IMR-90 (cell line): ENCODE measurements at regions not wholly inside any gene's neighbourhood (a gene's known extent, or its start where the extent isn't known, plus 50 kb on each side); places are given as distances from the start of the nearest gene placed in this dataset.

Experiments used
- ATAC-seq: fragments of 200-7000 bp; cut with Tn5 transposase; 2 replicates; pipeline ENCODE4 v1.9.1; 2020; ENCODE audit warnings: low read depth, mild to moderate bottlenecking, moderate library complexity
- BruUV-seq: library from RNA; stranded (reverse); fragments of 400-500 nt; replicated peaks from 2 replicates; lab custom pipeline; 2021; lab: Mats Ljungman, UMichigan
- CTCF ChIA-PET: fragments of 300-600 bp; formaldehyde crosslinking; extraction: SDS; loops from one replicate; lab custom pipeline; 2021; ENCODE audit warnings: antibody characterized with exemption; lab: Yijun Ruan, JAX
- POLR2A ChIA-PET: fragments of 300-600 bp; sonication (Branson Sonifier 250); formaldehyde crosslinking; loops from one replicate; lab custom pipeline; 2022; ENCODE audit warnings: antibody characterized with exemption; ENCODE audit not compliant: unreplicated experiment; lab: Charles Lee
- DNase-seq: peaks from one replicate; pipeline ENCODE4 v3.0.0; 2013
- H2AFZ ChIP-seq: replicated peaks from 2 replicates; pipeline ENCODE3; 2013; ENCODE audit warnings: low read length, mild to moderate bottlenecking; ENCODE audit not compliant: poor library complexity
- H2AK5ac ChIP-seq: 2 replicates; pipeline ENCODE4 v1.6.1; 2013; ENCODE audit warnings: low read depth, low read length, inconsistent platforms
- H2AK9ac ChIP-seq: replicated peaks from 2 replicates; pipeline ENCODE3; 2013; ENCODE audit warnings: mild to moderate bottlenecking, low read depth, low read length, moderate library complexity; ENCODE audit not compliant: poor library complexity
- H2BK120ac ChIP-seq: 2 replicates; pipeline ENCODE4 v1.6.1; 2013; ENCODE audit warnings: low read depth, low read length, inconsistent platforms
- H2BK15ac ChIP-seq: 3 replicates; pipeline ENCODE4 v1.6.1; 2013; ENCODE audit warnings: low read depth, low read length, inconsistent platforms
- H2BK20ac ChIP-seq: 2 replicates; pipeline ENCODE4 v1.6.1; 2013; ENCODE audit warnings: low read depth, mild to moderate bottlenecking, inconsistent platforms, low read length, moderate library complexity
- H2BK5ac ChIP-seq: 2 replicates; pipeline ENCODE4 v1.6.1; 2013; ENCODE audit warnings: mild to moderate bottlenecking, low read depth, low read length, inconsistent platforms; ENCODE audit not compliant: poor library complexity, severe bottlenecking
- H3K14ac ChIP-seq: replicated peaks from 2 replicates; pipeline ENCODE4 v1.6.1; 2013; ENCODE audit warnings: low read depth, low read length, inconsistent platforms
- H3K18ac ChIP-seq: 2 replicates; pipeline ENCODE4 v1.6.1; 2013; ENCODE audit warnings: low read depth, low read length, control low read depth
- H3K23ac ChIP-seq: 2 replicates; pipeline ENCODE4 v1.6.1; 2013; ENCODE audit warnings: low read depth, low read length, inconsistent platforms
- H3K27ac ChIP-seq: 2 replicates; pipeline ENCODE4 v1.5.1; 2013; ENCODE audit warnings: mild to moderate bottlenecking, control low read depth, low read length; ENCODE audit not compliant: insufficient read depth
- H3K27me3 ChIP-seq: 2 replicates; pipeline ENCODE4 v1.6.1; 2013; ENCODE audit warnings: low read length; ENCODE audit not compliant: control insufficient read depth, insufficient read depth
- H3K36me3 ChIP-seq: 2 replicates; pipeline ENCODE4 v1.6.1; 2013; ENCODE audit warnings: low read length, mixed read lengths; ENCODE audit not compliant: control insufficient read depth, insufficient read depth
- H3K4ac ChIP-seq: 2 replicates; pipeline ENCODE4 v1.6.1; 2013; ENCODE audit warnings: low read depth, low read length, inconsistent platforms
- H3K4me1 ChIP-seq: 2 replicates; pipeline ENCODE4 v1.6.1; 2013; ENCODE audit warnings: low read length, mixed read lengths; ENCODE audit not compliant: control insufficient read depth, insufficient read depth
- H3K4me2 ChIP-seq: 2 replicates; pipeline ENCODE4 v1.6.1; 2013; ENCODE audit warnings: low read depth, mild to moderate bottlenecking, control low read depth, low read length, moderate library complexity
- H3K4me3 ChIP-seq: 2 replicates; pipeline ENCODE4 v1.5.1; 2013; ENCODE audit warnings: low read depth, mild to moderate bottlenecking, control low read depth, low read length, moderate library complexity; ENCODE audit not compliant: insufficient read depth
- H3K56ac ChIP-seq: 2 replicates; pipeline ENCODE4 v1.6.1; 2013; ENCODE audit warnings: low read length, inconsistent platforms; ENCODE audit not compliant: insufficient read depth; ENCODE audit errors: extremely low read depth
- H3K79me1 ChIP-seq, 2 experiments: 2 replicates each; pipeline ENCODE4 v1.6.1; 2013; ENCODE audit warnings: low read length in 2 of 2, inconsistent platforms in 1 of 2, low read depth in 1 of 2
- H3K9ac ChIP-seq: 2 replicates; pipeline ENCODE4 v1.6.1; 2013; ENCODE audit warnings: low read depth, low read length, control low read depth
- H3K9me1 ChIP-seq: 2 replicates; pipeline ENCODE4 v1.6.1; 2013; ENCODE audit warnings: low read length, inconsistent platforms; ENCODE audit not compliant: insufficient read depth
- H3K9me3 ChIP-seq: 2 replicates; pipeline ENCODE4 v1.6.1; 2013; ENCODE audit warnings: low read length; ENCODE audit not compliant: control insufficient read depth, insufficient read depth
- H4K20me1 ChIP-seq: 2 replicates; pipeline ENCODE4 v1.6.1; 2013; ENCODE audit warnings: low read length, inconsistent platforms; ENCODE audit not compliant: insufficient read depth
- H4K5ac ChIP-seq: 2 replicates; pipeline ENCODE4 v1.6.1; 2013; ENCODE audit warnings: mild to moderate bottlenecking, low read depth, low read length, control low read depth
- H4K8ac ChIP-seq, 2 experiments: 2 replicates each; pipeline ENCODE4 v1.6.1; 2013; ENCODE audit warnings: low read depth in 2 of 2, low read length in 2 of 2, control low read depth in 1 of 2, inconsistent platforms in 1 of 2
- H4K91ac ChIP-seq: 2 replicates; pipeline ENCODE4 v1.6.1; 2013; ENCODE audit warnings: low read depth, low read length, inconsistent platforms; ENCODE audit not compliant: insufficient read depth
- BHLHE40 ChIP-seq: fragments of 150-350 bp; IDR thresholded peaks from 2 replicates; pipeline ENCODE4 v1.6.1; 2016; ENCODE audit warnings: mild to moderate bottlenecking, low read depth, low read length
- CEBPB ChIP-seq: IDR thresholded peaks from 2 replicates; pipeline ENCODE4 v1.6.1; 2012; ENCODE audit warnings: low read depth, low read length, improper control_type of control experiment
- CHD1 ChIP-seq: IDR thresholded peaks from 2 replicates; pipeline ENCODE4 v1.6.1; 2012; ENCODE audit warnings: low read depth, low read length, improper control_type of control experiment
- CTCF ChIP-seq: conservative IDR thresholded peaks from 2 replicates; pipeline ENCODE4 v1.5.1; 2012; ENCODE audit warnings: mild to moderate bottlenecking, low read depth, low read length, improper control_type of control experiment
- ELK1 ChIP-seq: fragments of 150-350 bp; IDR thresholded peaks from 2 replicates; pipeline ENCODE4 v1.6.1; 2016; ENCODE audit warnings: low read depth, mild to moderate bottlenecking, low read length, moderate library complexity, borderline replicate concordance
- FOS ChIP-seq: fragments of 150-350 bp; IDR thresholded peaks from 2 replicates; pipeline ENCODE4 v1.6.1; 2016; ENCODE audit warnings: low read depth, low read length
- MAFK ChIP-seq: IDR thresholded peaks from 2 replicates; pipeline ENCODE4 v1.6.1; 2012; ENCODE audit warnings: low read depth, low read length, improper control_type of control experiment
- MAZ ChIP-seq: IDR thresholded peaks from 2 replicates; pipeline ENCODE4 v1.6.1; 2012; ENCODE audit warnings: low read depth, mild to moderate bottlenecking, low read length, improper control_type of control experiment, moderate library complexity, borderline replicate concordance
- MXI1 ChIP-seq: IDR thresholded peaks from 2 replicates; pipeline ENCODE4 v1.6.1; 2012; ENCODE audit warnings: low read depth, mild to moderate bottlenecking, low read length, moderate library complexity, borderline replicate concordance
- NFE2L2 ChIP-seq: fragments of 150-350 bp; IDR thresholded peaks from 2 replicates; pipeline ENCODE4 v1.6.1; 2016; ENCODE audit warnings: low read depth, mild to moderate bottlenecking, low read length
- POLR2A ChIP-seq: IDR thresholded peaks from 2 replicates; pipeline ENCODE4 v1.6.1; 2012; ENCODE audit warnings: mild to moderate bottlenecking, low read depth, low read length
- RAD21 ChIP-seq: IDR thresholded peaks from 2 replicates; pipeline ENCODE4 v1.6.1; 2012; ENCODE audit warnings: low read length, improper control_type of control experiment
- RCOR1 ChIP-seq: IDR thresholded peaks from 2 replicates; pipeline ENCODE4 v1.6.1; 2012; ENCODE audit warnings: mild to moderate bottlenecking, low read length, improper control_type of control experiment; ENCODE audit not compliant: insufficient replicate concordance
- RFX5 ChIP-seq: IDR thresholded peaks from 2 replicates; pipeline ENCODE4 v1.8.0; 2012; ENCODE audit warnings: low read depth, mild to moderate bottlenecking, low read length, moderate library complexity
- SMC3 ChIP-seq: fragments of 150-350 bp; IDR thresholded peaks from 2 replicates; pipeline ENCODE4 v1.6.1; 2016; ENCODE audit warnings: low read depth, mild to moderate bottlenecking, antibody characterized with exemption, low read length, moderate library complexity
- USF2 ChIP-seq: fragments of 150-350 bp; IDR thresholded peaks from 2 replicates; pipeline ENCODE4 v1.6.1; 2017; ENCODE audit warnings: mild to moderate bottlenecking, antibody characterized with exemption, low read length, low read depth
- WGBS, 2 experiments: methylation state at CpG; one replicate each; pipeline versions ENCODE4 v1.1.5 to v1.1.7; 2013; ENCODE audit warnings: missing lambda C conversion rate in 2 of 2; ENCODE audit not compliant: insufficient read length in 1 of 2; ENCODE audit errors: extremely low coverage in 2 of 2; 5-methylcytosine and 5-hydroxymethylcytosine counted together
- dilution Hi-C: fragments of 300-500 bp; cut with HindIII; formaldehyde crosslinking; loops from one replicate; pipeline ENCODE4 v1.14.3; 2018; ENCODE audit warnings: low sequenced_read_pairs; ENCODE audit not compliant: unreplicated experiment
- in situ Hi-C: fragments of 300-500 bp; cut with MboI; formaldehyde crosslinking; loops from 3 replicates; pipeline ENCODE4 v1.14.3; 2019; ENCODE audit warnings: low sequenced_read_pairs, inconsistent platforms, mixed read lengths
- intact Hi-C: fragments of 100-400 bp; cut with micrococcal nuclease; formaldehyde crosslinking; loops from 2 replicates; pipeline ENCODE4 v1.10.0; 2022

- Histone ChIP-seq H3K56ac (no peak overlapping the region), H2BK120ac (no peak overlapping the region), H4K8ac (no peak overlapping the region), H2AFZ (no peak overlapping the region), H2BK20ac (no peak overlapping the region), H3K9me3 (no peaks in the 10 kb centered on the region), H2AK9ac (no peak overlapping the region), H3K4me1 (no peaks in the 10 kb centered on the region), H2BK15ac (no peak overlapping the region), H3K9ac (no peak overlapping the region), H3K27ac (no peak overlapping the region), H3K9me1 (no peaks in the 10 kb centered on the region), H3K27me3 (no peaks in the 10 kb centered on the region), H3K4me2 (no peak overlapping the region), H3K14ac (no peak overlapping the region), H3K36me3 (no peaks in the 10 kb centered on the region), H2AK5ac (no peak overlapping the region), H3K18ac (no peak overlapping the region), H2BK5ac (no peak overlapping the region), H3K79me1 (no peaks in the 10 kb centered on the region), H4K20me1 (no peaks in the 10 kb centered on the region), H3K23ac (no peak overlapping the region), H3K4ac (no peak overlapping the region), H4K91ac (no peak overlapping the region), H3K4me3 (no peak overlapping the region), H4K5ac (no peak overlapping the region)
- in situ Hi-C loops (no loop called here), dilution Hi-C loops (no loop called here), intact Hi-C loops (no loop called here)
- DNase-seq (no peak), ATAC-seq (no peak)
- WGBS, 2 experiments = no CpG with 5 or more reads among the region's 4 CpGs
- TF ChIP-seq BHLHE40 = no peak
- TF ChIP-seq NFE2L2 = no peak
- no peak for TF ChIP-seq RCOR1
- TF ChIP-seq RFX5 = no peak
- TF ChIP-seq USF2 = no peak
- no peak for TF ChIP-seq CTCF
- TF ChIP-seq ELK1 = no peak
- no peak for TF ChIP-seq MAZ
- no peak for TF ChIP-seq MXI1
- TF ChIP-seq RAD21 = no peak
- no peak for TF ChIP-seq CEBPB
- no peak for TF ChIP-seq CHD1
- TF ChIP-seq POLR2A = no peak
- TF ChIP-seq FOS = no peak
- TF ChIP-seq MAFK = no peak
- no peak for TF ChIP-seq SMC3
- POLR2A ChIA-PET = no interaction called here
- BruUV-seq = no TSS peak
- CTCF ChIA-PET = no interaction called here
Measured at GRCh38 chr19:30775956-30776355, 403.8 kb downstream of the ZNF536 start.
